HL-60 (cell line): ENCODE measurements at regions not wholly inside any gene's neighbourhood (a gene's known extent, or its start where the extent isn't known, plus 50 kb on each side); places are given as distances from the start of the nearest gene placed in this dataset.

Experiments
- DNase-seq, 2 experiments: peaks; one replicate each; pipeline ENCODE4 v3.0.0-alpha.2; 2010 to 2020; ENCODE audit warnings: low read depth in 1 of 2, low spot score in 1 of 2
- H3K27ac ChIP-seq: fragments of 250-450 bp; sonication (Bioruptor Pico); replicated peaks from 2 replicates; pipeline ENCODE4 v1.5.1; 2020; ENCODE audit warnings: mild to moderate bottlenecking, moderate library complexity
- H3K27me3 ChIP-seq: fragments of 250-450 bp; sonication (Bioruptor Pico); 2 replicates; pipeline ENCODE4 v1.5.1; 2021; ENCODE audit warnings: mild to moderate bottlenecking, moderate library complexity; ENCODE audit not compliant: insufficient read depth, poor library complexity, severe bottlenecking
- H3K4me3 ChIP-seq: replicated peaks from 2 replicates; pipeline ENCODE4 v1.5.1; 2011; ENCODE audit warnings: mild to moderate bottlenecking, control low read depth, low read length; ENCODE audit not compliant: insufficient read depth
- CTCF ChIP-seq: IDR thresholded peaks from one replicate; pipeline ENCODE4 v1.5.1; 2011; ENCODE audit warnings: low read length, control low read depth, inconsistent platforms; ENCODE audit not compliant: insufficient read depth
- GABPA ChIP-seq: IDR thresholded peaks from 2 replicates; pipeline ENCODE4 v1.6.1; 2012; ENCODE audit warnings: low read depth
- POLR2AphosphoS5 ChIP-seq: IDR thresholded peaks from 2 replicates; pipeline ENCODE4 v1.6.1; 2012; ENCODE audit warnings: low read depth
- REST ChIP-seq: IDR thresholded peaks from 2 replicates; pipeline ENCODE4 v1.6.1; 2012; ENCODE audit warnings: low read depth; ENCODE audit not compliant: insufficient replicate concordance
- SPI1 ChIP-seq: IDR thresholded peaks from 2 replicates; pipeline ENCODE4 v1.6.1; 2012; ENCODE audit warnings: low read depth, mild to moderate bottlenecking, borderline replicate concordance

- no peak overlapping the region for H3K27ac ChIP-seq
- no peak overlapping the region for H3K4me3 ChIP-seq
- H3K27me3 ChIP-seq = no peaks in the 10 kb centered on the region
- no peak for DNase-seq
- TF ChIP-seq SPI1 = no peak
- no peak for TF ChIP-seq GABPA
- TF ChIP-seq REST = no peak
- no peak for TF ChIP-seq POLR2AphosphoS5
- no peak for TF ChIP-seq CTCF
Measured at GRCh38 chr7:29619111-29619510, 55.5 kb downstream of the PRR15 start.

- TF ChIP-seq CTCF = no peak
- TF ChIP-seq SPI1 = no peak
- TF ChIP-seq GABPA = no peak
- TF ChIP-seq POLR2AphosphoS5 = no peak
- TF ChIP-seq REST = no peak
- DNase-seq = no peak
- Histone ChIP-seq H3K27me3 (no peaks in the 10 kb centered on the region), H3K4me3 (no peak overlapping the region), H3K27ac (no peak overlapping the region)
Measured at GRCh38 chr7:29619848-29620555, 56.4 kb downstream of the PRR15 start.

- DNase-seq = no peak
Measured at GRCh38 chr7:29620556-29620930, 56.9 kb downstream of the PRR15 start.

More at GRCh38 chr7:29620556-29620930, 56.9 kb downstream of the PRR15 start:
- Histone ChIP-seq H3K27ac (no peak overlapping the region), H3K4me3 (no peak overlapping the region), H3K27me3 (no peaks in the 10 kb centered on the region)
- no peak for TF ChIP-seq CTCF
- no peak for TF ChIP-seq GABPA
- TF ChIP-seq SPI1 = no peak
- TF ChIP-seq REST = no peak
